B cell (primary cell): ENCODE measurements at regions not wholly inside any gene's neighbourhood (a gene's known extent, or its start where the extent isn't known, plus 50 kb on each side); places are given as distances from the start of the nearest gene placed in this dataset.

Source experiments
- ATAC-seq: fragments of 200-7000 bp; cut with Tn5 transposase; one replicate; pipeline ENCODE4 v1.10.0; 2021; ENCODE audit warnings: low read depth, mild to moderate bottlenecking, moderate number of reproducible peaks, moderate library complexity
- CTCF ChIA-PET: fragments of 350-600 bp; sonication (Branson Sonifier 250); formaldehyde crosslinking; loops from one replicate; lab custom pipeline; 2021; ENCODE audit warnings: antibody characterized with exemption, inconsistent platforms; lab: Charles Lee
- POLR2A ChIA-PET: fragments of 350-600 bp; sonication (Branson Sonifier 250); formaldehyde crosslinking; loops from one replicate; lab custom pipeline; 2021; ENCODE audit warnings: antibody characterized with exemption; lab: Charles Lee
- DNase-seq: peaks from one replicate; pipeline ENCODE4 v3.0.0; 2013
- H2AFZ ChIP-seq: 2 replicates; pipeline ENCODE4 v1.6.1; 2012; ENCODE audit warnings: mild to moderate bottlenecking, low read depth, low read length; ENCODE audit not compliant: insufficient read depth, poor library complexity, severe bottlenecking
- H3K27ac ChIP-seq, 2 donors: 1 replicate in 1 of 2; 2 replicates in 1 of 2; pipeline ENCODE4 v1.5.1; 2012 to 2013; ENCODE audit warnings: low read length in 2 of 2, mild to moderate bottlenecking in 2 of 2, moderate library complexity in 1 of 2
- H3K27me3 ChIP-seq, 4 experiments: fragments of 200-600 bp in 1 of 4; sonication (generic) in 1 of 4; replicated peaks in 1 of 4; 1 replicate in 2 of 4; 2 replicates in 2 of 4; pipeline versions ENCODE4 v1.6.1 to v1.7.0; 2013 to 2016; ENCODE audit warnings: low read length in 3 of 4, mild to moderate bottlenecking in 2 of 4, mixed read lengths in 1 of 4, moderate library complexity in 1 of 4; ENCODE audit not compliant: insufficient read depth in 4 of 4, control insufficient read depth in 3 of 4; ENCODE audit errors: control extremely low read depth in 1 of 4
- H3K36me3 ChIP-seq, 2 experiments: replicated peaks in 1 of 2; 1 replicate in 1 of 2; 2 replicates in 1 of 2; pipeline versions ENCODE4 v1.6.1 to v1.7.1; 2013; ENCODE audit warnings: low read length in 1 of 2; ENCODE audit not compliant: insufficient read depth in 2 of 2, control insufficient read depth in 1 of 2; ENCODE audit errors: control extremely low read depth in 1 of 2, extremely low read depth in 1 of 2
- H3K4me1 ChIP-seq, 2 donors: fragments of 200-600 bp in 1 of 2; sonication (generic) in 1 of 2; 1 replicate in 1 of 2; 2 replicates in 1 of 2; pipeline versions ENCODE4 v1.5.1 to v1.6.1; 2013 to 2017; ENCODE audit warnings: low read length in 2 of 2; ENCODE audit not compliant: control insufficient read depth in 2 of 2, insufficient read depth in 2 of 2
- H3K4me2 ChIP-seq: replicated peaks from 2 replicates; pipeline ENCODE3; 2012; ENCODE audit warnings: mild to moderate bottlenecking, low read depth, low read length; ENCODE audit not compliant: poor library complexity, severe bottlenecking
- H3K4me3 ChIP-seq, 5 experiments: fragments of 200-600 bp in 1 of 5; sonication (generic) in 1 of 5; 1 replicate in 3 of 5; 2 replicates in 2 of 5; pipeline versions ENCODE4 v1.5.1 to v1.7.0; 2011 to 2016; ENCODE audit warnings: low read length in 4 of 5, mild to moderate bottlenecking in 4 of 5, low read depth in 2 of 5, control low read depth in 1 of 5, moderate library complexity in 1 of 5; ENCODE audit not compliant: insufficient read depth in 1 of 5; ENCODE audit errors: control extremely low read depth in 1 of 5, extremely low read depth in 1 of 5
- H3K79me2 ChIP-seq: fragments of 200-600 bp; sonication (generic); one replicate; pipeline ENCODE4 v1.6.0; 2016; ENCODE audit warnings: low read length; ENCODE audit not compliant: control insufficient read depth, insufficient read depth
- H3K9ac ChIP-seq: fragments of 200-600 bp; sonication (generic); 2 replicates; pipeline ENCODE4 v1.6.1; 2017; ENCODE audit warnings: mild to moderate bottlenecking, low read length, moderate library complexity
- H3K9me3 ChIP-seq, 3 donors: one replicate each; pipeline versions ENCODE4 v1.6.1 to v1.7.1; 2013; ENCODE audit warnings: low read length in 2 of 3; ENCODE audit not compliant: control insufficient read depth in 2 of 3, insufficient read depth in 1 of 3; ENCODE audit errors: control extremely low read depth in 1 of 3
- H4K20me1 ChIP-seq: 2 replicates; pipeline ENCODE4 v1.6.0; 2012; ENCODE audit warnings: mild to moderate bottlenecking, low read length; ENCODE audit not compliant: insufficient read depth, control insufficient read depth, poor library complexity, severe bottlenecking
- H3K27ac Mint-ChIP-seq: one replicate; pipeline ENCODE4 v1.8.0; 2021; ENCODE audit warnings: mixed read lengths
- H3K27me3 Mint-ChIP-seq: one replicate; pipeline ENCODE4 v1.8.0; 2021; ENCODE audit warnings: mixed read lengths
- H3K4me1 Mint-ChIP-seq: one replicate; pipeline ENCODE4 v1.8.0; 2021; ENCODE audit warnings: mixed read lengths
- H3K4me3 Mint-ChIP-seq: one replicate; pipeline ENCODE4 v1.8.0; 2021; ENCODE audit warnings: mixed read lengths
- H3K9me3 Mint-ChIP-seq: one replicate; pipeline ENCODE4 v1.8.0; 2022; ENCODE audit warnings: mixed read lengths; ENCODE audit not compliant: insufficient read depth
- EZH2 ChIP-seq: IDR thresholded peaks from 2 replicates; pipeline ENCODE4 v1.6.1; 2012; ENCODE audit warnings: borderline replicate concordance, low read depth, mild to moderate bottlenecking, moderate library complexity, low read length; ENCODE audit not compliant: insufficient read depth, poor library complexity, severe bottlenecking
- WGBS: methylation state at CpG from one replicate; pipeline ENCODE4 v1.1.5; 2013; ENCODE audit warnings: missing lambda C conversion rate; ENCODE audit not compliant: insufficient coverage; 5-methylcytosine and 5-hydroxymethylcytosine counted together
- intact Hi-C: fragments of 100-400 bp; cut with micrococcal nuclease; formaldehyde crosslinking; loops from one replicate; pipeline ENCODE4 v1.10.0; 2022
- TF ChIP-seq, protein P1 (sequence below): fragments of 200-600 bp; IDR thresholded peaks from one replicate; pipeline ENCODE4 v1.8.0; 2022; ENCODE audit warnings: antibody characterized with exemption, mild to moderate bottlenecking

GRCh38 chr7:35552691-35553090 is 142.2 kb downstream of the HERPUD2 start:
- Mint-ChIP-seq H3K9me3 (no peaks in the 10 kb centered on the region), H3K4me3 (no peak overlapping the region), H3K27ac (no peak overlapping the region), H3K27me3 (peaks cover 22% of the 10 kb centered on the region), H3K4me1 (peaks cover 4% of the 10 kb centered on the region)
- POLR2A ChIA-PET: no interaction called here
- Histone ChIP-seq H3K4me3 (no peak overlapping the region), H4K20me1 (no peaks in the 10 kb centered on the region), H3K4me2 (no peak overlapping the region), H3K4me1 (peaks cover 0 to 4% of the 10 kb centered on the region in 2 donors), H3K27me3 (no peaks in the 10 kb centered on the region), H2AFZ (no peak overlapping the region), H3K36me3 (no peaks in the 10 kb centered on the region), H3K79me2 (no peaks in the 10 kb centered on the region), H3K9me3 (no peaks in the 10 kb centered on the region), H3K27ac (no peak overlapping the region), H3K9ac (no peak overlapping the region)
- TF ChIP-seq EZH2: no peak
- TF ChIP-seq, protein P1, sequence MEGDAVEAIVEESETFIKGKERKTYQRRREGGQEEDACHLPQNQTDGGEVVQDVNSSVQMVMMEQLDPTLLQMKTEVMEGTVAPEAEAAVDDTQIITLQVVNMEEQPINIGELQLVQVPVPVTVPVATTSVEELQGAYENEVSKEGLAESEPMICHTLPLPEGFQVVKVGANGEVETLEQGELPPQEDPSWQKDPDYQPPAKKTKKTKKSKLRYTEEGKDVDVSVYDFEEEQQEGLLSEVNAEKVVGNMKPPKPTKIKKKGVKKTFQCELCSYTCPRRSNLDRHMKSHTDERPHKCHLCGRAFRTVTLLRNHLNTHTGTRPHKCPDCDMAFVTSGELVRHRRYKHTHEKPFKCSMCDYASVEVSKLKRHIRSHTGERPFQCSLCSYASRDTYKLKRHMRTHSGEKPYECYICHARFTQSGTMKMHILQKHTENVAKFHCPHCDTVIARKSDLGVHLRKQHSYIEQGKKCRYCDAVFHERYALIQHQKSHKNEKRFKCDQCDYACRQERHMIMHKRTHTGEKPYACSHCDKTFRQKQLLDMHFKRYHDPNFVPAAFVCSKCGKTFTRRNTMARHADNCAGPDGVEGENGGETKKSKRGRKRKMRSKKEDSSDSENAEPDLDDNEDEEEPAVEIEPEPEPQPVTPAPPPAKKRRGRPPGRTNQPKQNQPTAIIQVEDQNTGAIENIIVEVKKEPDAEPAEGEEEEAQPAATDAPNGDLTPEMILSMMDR: no peak
- ATAC-seq (no peak), DNase-seq (no peak)
- no CpG with 5 or more reads among the region's 2 CpGs for WGBS
- CTCF ChIA-PET: no interaction called here
- intact Hi-C loops: no loop called here

DNA sequence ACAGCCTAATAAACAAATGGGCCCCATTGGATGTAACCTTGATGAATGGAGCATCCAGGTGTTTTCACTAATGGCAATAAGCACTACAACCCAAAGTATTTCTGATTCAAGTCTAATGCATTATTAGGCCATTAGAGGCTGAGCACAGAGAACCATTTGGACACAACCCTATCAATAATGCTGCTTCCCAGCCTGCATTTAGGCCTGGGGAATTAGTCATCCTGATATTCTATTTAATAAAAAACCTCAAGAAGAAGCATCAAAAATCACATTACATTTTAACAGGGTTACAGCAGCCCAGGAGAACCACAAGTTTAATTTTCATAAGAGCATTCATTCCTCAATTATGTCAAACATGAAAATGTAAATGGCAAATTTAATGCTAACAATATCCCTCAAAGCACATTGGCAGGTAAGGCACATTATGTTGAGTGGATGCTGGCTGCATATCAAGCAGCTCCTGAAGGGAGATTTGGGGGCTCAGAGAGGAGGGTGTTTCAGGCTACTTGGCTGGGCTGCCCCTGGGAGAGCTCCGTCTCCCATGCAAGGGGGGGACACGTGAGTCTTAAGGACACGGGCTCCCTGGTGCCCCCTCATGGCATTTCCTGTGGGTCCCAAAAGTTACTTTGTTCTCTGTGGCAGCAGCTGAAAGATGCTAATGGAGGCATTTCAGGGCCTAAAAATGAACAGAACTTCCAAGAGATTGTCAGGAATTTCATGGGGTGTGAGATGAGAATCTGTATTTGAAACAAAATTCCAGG is 143.4 kb downstream of the HERPUD2 start:
- H3K27ac Mint-ChIP-seq: no peak overlapping the region
- H3K4me2 ChIP-seq: no peak overlapping the region
- H2AFZ ChIP-seq: no peak overlapping the region
- H3K4me1 Mint-ChIP-seq: no peaks in the 10 kb centered on the region
- 38% methylated on average over 3 of the region's 3 CpGs for WGBS
- H3K4me1 ChIP-seq: no peaks in the 10 kb centered on the region
- ATAC-seq (no peak), DNase-seq (no peak)
- no peaks in the 10 kb centered on the region for H3K27me3 ChIP-seq
- no peaks in the 10 kb centered on the region for H3K36me3 ChIP-seq
- H3K9me3 ChIP-seq: no peaks in the 10 kb centered on the region
- H3K9ac ChIP-seq: no peak overlapping the region
- H3K9me3 Mint-ChIP-seq: no peaks in the 10 kb centered on the region
- H3K4me3 ChIP-seq: no peak overlapping the region
- no peak overlapping the region for H3K27ac ChIP-seq
- H3K79me2 ChIP-seq: no peaks in the 10 kb centered on the region
- H3K4me3 Mint-ChIP-seq: no peak overlapping the region
- CTCF ChIA-PET: no interaction called here
- POLR2A ChIA-PET: no interaction called here
- H4K20me1 ChIP-seq: no peaks in the 10 kb centered on the region
- no peak for TF ChIP-seq EZH2
- TF ChIP-seq, protein P1: no peak
- intact Hi-C loops: no loop called here
- peaks cover 30% of the 10 kb centered on the region for H3K27me3 Mint-ChIP-seq
